ENCODE measurements at regions not wholly inside any gene's neighbourhood (a gene's known extent, or its start where the extent isn't known, plus 50 kb on each side); places are given as distances from the start of the nearest gene placed in this dataset.

- no peak overlapping the region for H2AFZ ChIP-seq (ENCODE audit: low read depth, low read length)
- no peak overlapping the region for H3K4me2 ChIP-seq (ENCODE audit: insufficient read depth, low read length)
- dilution Hi-C loops (cut with MboI; ENCODE audit: extremely low pct_ligation_motif_present, low sequenced_read_pairs) (no loop called here), intact Hi-C loops (cut with micrococcal nuclease) (no loop called here)
- FAIRE-seq (no peak), DNase-seq (ENCODE audit: low read depth, low spot score) (no peak)
- POLR2A ChIA-PET: no interaction called here
- no peaks in the 10 kb centered on the region for H3K9me1 ChIP-seq (replicated peaks; ENCODE audit: control insufficient read depth, extremely low read depth, insufficient read depth, low read length)
- H3K36me3 ChIP-seq (ENCODE audit: control insufficient read depth in 2 of 2, extremely low read depth in 1 of 2, insufficient read depth in 2 of 2, low read length in 2 of 2): no peaks in the 10 kb centered on the region
- H3K27me3 ChIP-seq (ENCODE audit: control insufficient read depth in 2 of 2, insufficient read depth in 2 of 2, low read length in 2 of 2): no peaks in the 10 kb centered on the region
- H3K4me1 ChIP-seq (ENCODE audit: control insufficient read depth, extremely low read depth, insufficient read depth, low read length): no peaks in the 10 kb centered on the region
- H4K20me1 ChIP-seq (replicated peaks; ENCODE audit: control insufficient read depth, extremely low read depth, insufficient read depth, low read length): no peaks in the 10 kb centered on the region
- no peaks in the 10 kb centered on the region for H3K79me2 ChIP-seq (ENCODE audit: control insufficient read depth, insufficient read depth, low read length)
- no peak overlapping the region for H3K27ac ChIP-seq (ENCODE audit: insufficient read depth, low read depth, low read length)
- H3K9ac ChIP-seq (replicated peaks; ENCODE audit: extremely low read depth, insufficient read depth, low read length): no peak overlapping the region
- TF ChIP-seq FOS (IDR thresholded peaks at IDR 0.05; ENCODE audit: borderline replicate concordance, insufficient read depth, low read length) (no peak), JUN (IDR thresholded peaks at IDR 0.05; ENCODE audit: borderline replicate concordance, insufficient read depth, insufficient read length, low read depth) (no peak), GATA2 (IDR thresholded peaks at IDR 0.05; ENCODE audit: insufficient read depth, insufficient read length, low read depth, low read length) (no peak), CTCF (IDR thresholded peaks at IDR 0.05; ENCODE audit: extremely low read depth in 1 of 2, insufficient read depth in 1 of 2, low read depth in 1 of 2, low read length in 2 of 2) (no peak), EZH2 (IDR thresholded peaks at IDR 0.05; ENCODE audit: borderline replicate concordance, low read depth, low read length, severe bottlenecking) (no peak)
- BruUV-seq (replicated peaks): no TSS peak
- no peak overlapping the region for H3K4me3 ChIP-seq (replicated peaks in 1 of 3; ENCODE audit: insufficient read depth in 1 of 3, low read depth in 1 of 3, low read length in 3 of 3)
- CTCF ChIA-PET: no interaction called here
- H3K9me3 ChIP-seq (replicated peaks; ENCODE audit: control insufficient read depth, insufficient read depth, low read length): no peaks in the 10 kb centered on the region
Measured at GRCh38 chr13:34502621-34503020, 439.4 kb upstream of the NBEA start.

GRCh38 chr13:34506796-34507195 is 435.3 kb upstream of the NBEA start:
- dilution Hi-C loops (cut with MboI; ENCODE audit: extremely low pct_ligation_motif_present, low sequenced_read_pairs): no loop called here
- no peaks in the 10 kb centered on the region for H3K9me3 ChIP-seq (replicated peaks; ENCODE audit: control insufficient read depth, insufficient read depth, low read length)
- no peaks in the 10 kb centered on the region for H3K79me2 ChIP-seq (ENCODE audit: control insufficient read depth, insufficient read depth, low read length)
- DNase-seq (ENCODE audit: low read depth, low spot score) (no peak), FAIRE-seq (no peak)
- ChIA-PET POLR2A (no interaction called here), CTCF (no interaction called here)
- no peaks in the 10 kb centered on the region for H3K9me1 ChIP-seq (replicated peaks; ENCODE audit: control insufficient read depth, extremely low read depth, insufficient read depth, low read length)
- H2AFZ ChIP-seq (ENCODE audit: low read depth, low read length): no peak overlapping the region
- H3K4me2 ChIP-seq (ENCODE audit: insufficient read depth, low read length): no peak overlapping the region
- TF ChIP-seq EZH2 (IDR thresholded peaks at IDR 0.05; ENCODE audit: borderline replicate concordance, low read depth, low read length, severe bottlenecking) (no peak), MAX (IDR thresholded peaks at IDR 0.05; ENCODE audit: insufficient read depth, insufficient read length) (no peak), GATA2 (IDR thresholded peaks at IDR 0.05; ENCODE audit: insufficient read depth, insufficient read length, low read depth, low read length) (no peak), POLR2AphosphoS5 (IDR thresholded peaks at IDR 0.05; ENCODE audit: insufficient read depth, low read depth, low read length) (no peak), FOS (IDR thresholded peaks at IDR 0.05; ENCODE audit: borderline replicate concordance, insufficient read depth, low read length) (no peak), CTCF (IDR thresholded peaks at IDR 0.05; ENCODE audit: extremely low read depth in 1 of 2, insufficient read depth in 1 of 2, low read depth in 1 of 2, low read length in 2 of 2) (no peak), JUN (IDR thresholded peaks at IDR 0.05; ENCODE audit: borderline replicate concordance, insufficient read depth, insufficient read length, low read depth) (no peak), POLR2A (IDR thresholded peaks at IDR 0.05; ENCODE audit: low read depth, low read length) (no peak), MYC (IDR thresholded peaks at IDR 0.05; ENCODE audit: low read depth, low read length) (no peak)
- no peaks in the 10 kb centered on the region for H4K20me1 ChIP-seq (replicated peaks; ENCODE audit: control insufficient read depth, extremely low read depth, insufficient read depth, low read length)
- H3K27ac ChIP-seq (ENCODE audit: insufficient read depth, low read depth, low read length): no peak overlapping the region
- H3K36me3 ChIP-seq (ENCODE audit: control insufficient read depth in 2 of 2, extremely low read depth in 1 of 2, insufficient read depth in 2 of 2, low read length in 2 of 2): no peaks in the 10 kb centered on the region
- intact Hi-C loops (cut with micrococcal nuclease): no loop called here
- no TSS peak for BruUV-seq (replicated peaks)
- no peaks in the 10 kb centered on the region for H3K4me1 ChIP-seq (ENCODE audit: control insufficient read depth, extremely low read depth, insufficient read depth, low read length)
- H3K9ac ChIP-seq (replicated peaks; ENCODE audit: extremely low read depth, insufficient read depth, low read length): no peak overlapping the region
- H3K27me3 ChIP-seq (ENCODE audit: control insufficient read depth in 2 of 2, insufficient read depth in 2 of 2, low read length in 2 of 2): no peaks in the 10 kb centered on the region
- H3K4me3 ChIP-seq (replicated peaks in 1 of 3; ENCODE audit: insufficient read depth in 1 of 3, low read depth in 1 of 3, low read length in 3 of 3): no peak overlapping the region
